D721Med (cell line): ENCODE measurements at regions not wholly inside any gene's neighbourhood (a gene's known extent, or its start where the extent isn't known, plus 50 kb on each side); places are given as distances from the start of the nearest gene placed in this dataset.

Experiments
- DNase-seq: peaks from one replicate; pipeline ENCODE4 v3.0.0; 2011; ENCODE audit warnings: low spot score; ENCODE audit not compliant: insufficient read length
- FAIRE-seq: peaks from 2 replicates; lab custom pipeline; 2011; peaks lifted over from hg19 to GRCh38; lab: Jason Lieb, UNC
- CTCF ChIP-seq: IDR thresholded peaks from 2 replicates; pipeline ENCODE4 v1.5.1; 2012; ENCODE audit warnings: mild to moderate bottlenecking, control low read depth; ENCODE audit not compliant: insufficient read depth; ENCODE audit errors: missing control alignments

GRCh38 chr10:58948303-58948702 is 228.1 kb upstream of the PHYHIPL start:
- FAIRE-seq (no peak), DNase-seq (no peak)
- no peak for TF ChIP-seq CTCF

GRCh38 chr10:58950618-58951017 is 225.8 kb upstream of the PHYHIPL start:
- FAIRE-seq (no peak), DNase-seq (no peak)
- no peak for TF ChIP-seq CTCF

GRCh38 chr10:58951087-58951486 is 225.4 kb upstream of the PHYHIPL start:
- FAIRE-seq, result no peak

GRCh38 chr10:58951746-58952145 is 224.7 kb upstream of the PHYHIPL start:
- no peak for FAIRE-seq
- DNase-seq, result no peak
- no peak for TF ChIP-seq CTCF

More at GRCh38 chr10:58951087-58951486, 225.4 kb upstream of the PHYHIPL start:
- DNase-seq, result no peak
- TF ChIP-seq CTCF, result no peak

GRCh38 chr10:58952162-58952601 is 224.3 kb upstream of the PHYHIPL start:
- DNase-seq (no peak), FAIRE-seq (no peak)
- TF ChIP-seq CTCF, result no peak

- FAIRE-seq (peak; percentile 88), DNase-seq (no peak)
- peak; percentile 88 for TF ChIP-seq CTCF
Measured at GRCh38 chr10:58952747-58953466, 223.5 kb upstream of the PHYHIPL start.

- no peak for TF ChIP-seq CTCF
- FAIRE-seq, result no peak
- DNase-seq, result no peak
Measured at GRCh38 chr10:58954178-58954577, 222.3 kb upstream of the PHYHIPL start.
